Upper lobe of right lung (tissue), 1 donor: ENCODE measurements at regions not wholly inside any gene's neighbourhood (a gene's known extent, or its start where the extent isn't known, plus 50 kb on each side); places are given as distances from the start of the nearest gene placed in this dataset.

Source experiments
- ATAC-seq: fragments of 200-7000 bp; cut with Tn5 transposase; one replicate; pipeline ENCODE4 v1.9.1; 2020; ENCODE audit warnings: mild to moderate bottlenecking, moderate library complexity
- DNase-seq: peaks from one replicate; pipeline ENCODE4 v3.0.0-alpha.2; 2020
- H3K27ac ChIP-seq: fragments of 200-600 bp; one replicate; pipeline ENCODE4 v1.8.0; 2022
- H3K27me3 ChIP-seq: fragments of 200-600 bp; one replicate; pipeline ENCODE4 v1.8.0; 2022; ENCODE audit warnings: mild to moderate bottlenecking
- H3K36me3 ChIP-seq: fragments of 200-600 bp; one replicate; pipeline ENCODE4 v1.8.0; 2022
- H3K4me1 ChIP-seq: fragments of 200-600 bp; one replicate; pipeline ENCODE4 v1.8.0; 2022
- H3K4me3 ChIP-seq: fragments of 200-600 bp; one replicate; pipeline ENCODE4 v1.8.0; 2022; ENCODE audit warnings: mild to moderate bottlenecking
- H3K9me3 ChIP-seq: fragments of 200-600 bp; one replicate; pipeline ENCODE4 v1.8.0; 2022
- intact Hi-C: fragments of 100-400 bp; cut with DNase I; formaldehyde crosslinking; loops from one replicate; pipeline ENCODE4 v1.11.0; 2022
- TF ChIP-seq, protein P1 (sequence below): fragments of 200-600 bp; IDR thresholded peaks from one replicate; pipeline ENCODE4 v1.8.0; 2022; ENCODE audit warnings: antibody characterized with exemption
- donor health status: DM: no; HTN: yes; CAD: no; lungs with severe emphysema.

DNA sequence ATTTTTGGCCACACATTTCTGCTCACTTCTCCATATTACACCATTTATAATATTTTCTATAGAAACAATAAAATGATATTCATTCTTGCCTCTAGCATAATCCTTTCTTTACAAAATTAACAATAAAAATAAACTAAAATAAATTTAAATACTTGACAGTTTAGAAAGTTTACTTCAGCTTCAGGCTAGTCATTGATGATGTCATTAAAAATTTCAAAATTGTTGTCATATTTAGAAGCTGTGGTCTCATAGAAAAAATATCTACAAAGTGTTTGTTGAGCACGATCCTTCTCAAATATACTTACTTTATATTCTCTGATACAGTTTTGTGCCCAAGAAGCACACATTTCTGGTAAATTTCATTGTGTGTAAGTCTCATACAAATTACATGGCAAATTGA, 717.4 kb upstream of the CITED2 start:
- H3K4me1 ChIP-seq, result no peaks in the 10 kb centered on the region
- H3K4me3 ChIP-seq, result no peak overlapping the region
- no peaks in the 10 kb centered on the region for H3K27me3 ChIP-seq
- TF ChIP-seq, protein P1, sequence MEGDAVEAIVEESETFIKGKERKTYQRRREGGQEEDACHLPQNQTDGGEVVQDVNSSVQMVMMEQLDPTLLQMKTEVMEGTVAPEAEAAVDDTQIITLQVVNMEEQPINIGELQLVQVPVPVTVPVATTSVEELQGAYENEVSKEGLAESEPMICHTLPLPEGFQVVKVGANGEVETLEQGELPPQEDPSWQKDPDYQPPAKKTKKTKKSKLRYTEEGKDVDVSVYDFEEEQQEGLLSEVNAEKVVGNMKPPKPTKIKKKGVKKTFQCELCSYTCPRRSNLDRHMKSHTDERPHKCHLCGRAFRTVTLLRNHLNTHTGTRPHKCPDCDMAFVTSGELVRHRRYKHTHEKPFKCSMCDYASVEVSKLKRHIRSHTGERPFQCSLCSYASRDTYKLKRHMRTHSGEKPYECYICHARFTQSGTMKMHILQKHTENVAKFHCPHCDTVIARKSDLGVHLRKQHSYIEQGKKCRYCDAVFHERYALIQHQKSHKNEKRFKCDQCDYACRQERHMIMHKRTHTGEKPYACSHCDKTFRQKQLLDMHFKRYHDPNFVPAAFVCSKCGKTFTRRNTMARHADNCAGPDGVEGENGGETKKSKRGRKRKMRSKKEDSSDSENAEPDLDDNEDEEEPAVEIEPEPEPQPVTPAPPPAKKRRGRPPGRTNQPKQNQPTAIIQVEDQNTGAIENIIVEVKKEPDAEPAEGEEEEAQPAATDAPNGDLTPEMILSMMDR, result no peak
- no peaks in the 10 kb centered on the region for H3K9me3 ChIP-seq
- ATAC-seq, result no peak
- no peak for DNase-seq
- intact Hi-C loops, result no loop called here
- no peak overlapping the region for H3K27ac ChIP-seq
- H3K36me3 ChIP-seq, result no peaks in the 10 kb centered on the region

- H3K9me3 ChIP-seq, result no peaks in the 10 kb centered on the region
- H3K4me1 ChIP-seq, result no peaks in the 10 kb centered on the region
- TF ChIP-seq, protein P1, result no peak
- H3K36me3 ChIP-seq, result no peaks in the 10 kb centered on the region
- intact Hi-C loops, result no loop called here
- H3K27me3 ChIP-seq, result no peaks in the 10 kb centered on the region
- ATAC-seq (no peak), DNase-seq (no peak)
- H3K4me3 ChIP-seq, result no peak overlapping the region
- no peak overlapping the region for H3K27ac ChIP-seq
Observed at GRCh38 chr6:140090871-140091270, 716.4 kb upstream of the CITED2 start.

- DNase-seq (no peak), ATAC-seq (no peak)
- Histone ChIP-seq H3K27ac (no peak overlapping the region), H3K4me1 (peaks cover 16% of the 10 kb centered on the region), H3K36me3 (no peaks in the 10 kb centered on the region), H3K4me3 (no peak overlapping the region), H3K27me3 (no peaks in the 10 kb centered on the region), H3K9me3 (no peaks in the 10 kb centered on the region)
- intact Hi-C loops, result no loop called here
- TF ChIP-seq, protein P1, result no peak
Observed at GRCh38 chr6:140083375-140083774, 708.9 kb upstream of the CITED2 start.

- intact Hi-C loops, result no loop called here
- no peak for DNase-seq
- ATAC-seq, result no peak
Observed at GRCh38 chr6:140082867-140083297, 708.4 kb upstream of the CITED2 start.

DNA sequence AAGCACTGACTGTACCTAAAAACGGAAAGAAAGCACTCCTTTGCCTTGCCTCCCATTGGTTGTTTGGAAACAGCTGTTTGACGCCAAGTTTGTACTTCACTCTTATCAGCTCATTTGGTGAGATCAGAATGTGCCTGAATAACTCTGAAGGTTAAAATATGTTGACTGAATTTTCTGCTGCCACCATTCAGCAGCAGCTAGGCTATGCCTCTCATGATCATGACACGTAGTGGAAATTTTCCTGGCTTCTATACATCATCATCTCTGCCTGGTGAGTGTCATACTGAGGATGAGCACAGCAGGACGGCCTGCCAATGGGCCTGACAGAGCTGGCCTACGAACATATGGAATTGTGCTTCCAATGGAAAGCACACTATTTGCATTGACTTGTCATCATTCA, 704.9 kb upstream of the CITED2 start:
- ATAC-seq (peak; percentile 90), DNase-seq (no peak)
- no peak overlapping the region for H3K4me3 ChIP-seq
- TF ChIP-seq, protein P1, result no peak
- peaks cover 16% of the 10 kb centered on the region for H3K4me1 ChIP-seq
- no peaks in the 10 kb centered on the region for H3K9me3 ChIP-seq
- intact Hi-C loops, result no loop called here
- H3K27me3 ChIP-seq, result no peaks in the 10 kb centered on the region
- H3K36me3 ChIP-seq, result no peaks in the 10 kb centered on the region
- H3K27ac ChIP-seq, result peak overlapping the region; percentile 44

More at GRCh38 chr6:140082867-140083297, 708.4 kb upstream of the CITED2 start:
- Histone ChIP-seq H3K4me3 (no peak overlapping the region), H3K27ac (no peak overlapping the region), H3K4me1 (peaks cover 16% of the 10 kb centered on the region), H3K27me3 (no peaks in the 10 kb centered on the region), H3K36me3 (no peaks in the 10 kb centered on the region), H3K9me3 (no peaks in the 10 kb centered on the region)
- TF ChIP-seq, protein P1, result no peak

GRCh38 chr6:140078561-140079125, 704.2 kb upstream of the CITED2 start:
- Histone ChIP-seq H3K27me3 (no peaks in the 10 kb centered on the region), H3K4me1 (peaks cover 16% of the 10 kb centered on the region), H3K9me3 (no peaks in the 10 kb centered on the region), H3K36me3 (no peaks in the 10 kb centered on the region), H3K27ac (peak overlapping the region; percentile 44), H3K4me3 (no peak overlapping the region)
- TF ChIP-seq, protein P1, result no peak
- ATAC-seq (no peak), DNase-seq (no peak)
- intact Hi-C loops, result no loop called here
